ENCODE measurements at regions not wholly inside any gene's neighbourhood (a gene's known extent, or its start where the extent isn't known, plus 50 kb on each side); places are given as distances from the start of the nearest gene placed in this dataset.

GRCh38 chr13:76363682-76364289 lies 522.4 kb downstream of the KCTD12 start:
- TF ChIP-seq POLR2AphosphoS5 (IDR thresholded peaks at IDR 0.05; ENCODE audit: low read depth, low read length): no peak
- TF ChIP-seq POLR2A (IDR thresholded peaks at IDR 0.05; ENCODE audit: low read depth, low read length): no peak
- no peak for TF ChIP-seq TAF1 (IDR thresholded peaks at IDR 0.05; ENCODE audit: borderline replicate concordance, low read depth, low read length)
